ENCODE measurements at regions not wholly inside any gene's neighbourhood (a gene's known extent, or its start where the extent isn't known, plus 50 kb on each side); places are given as distances from the start of the nearest gene placed in this dataset.

- no peak for DNase-seq (ENCODE audit: low spot score)
- TF ChIP-seq CTCF (conservative IDR thresholded peaks at IDR 0.05; ENCODE audit: low read length): no peak
- TF ChIP-seq EZH2phosphoT487 (IDR thresholded peaks at IDR 0.05; ENCODE audit: borderline replicate concordance, low read depth, low read length): no peak
- BruUV-seq (replicated peaks): no TSS peak
- Histone ChIP-seq H4K20me1 (ENCODE audit: insufficient read depth, low read length) (no peaks in the 10 kb centered on the region), H3K9me2 (ENCODE audit: insufficient read depth, low read length) (no peaks in the 10 kb centered on the region), H2AFZ (ENCODE audit: low read length) (no peak overlapping the region), H3K9me3 (ENCODE audit: low read length) (no peaks in the 10 kb centered on the region), H3K4me2 (ENCODE audit: low read length) (no peak overlapping the region), H3K27ac (ENCODE audit: low read depth, low read length, poor library complexity, severe bottlenecking) (no peak overlapping the region), H3K79me2 (ENCODE audit: insufficient read depth, low read depth, low read length) (no peaks in the 10 kb centered on the region), H3K4me1 (ENCODE audit: insufficient read depth, low read length, poor library complexity, severe bottlenecking) (no peaks in the 10 kb centered on the region), H3K36me3 (ENCODE audit: insufficient read depth, low read length) (no peaks in the 10 kb centered on the region), H3K4me3 (ENCODE audit: low read depth, low read length, poor library complexity, severe bottlenecking) (no peak overlapping the region)
- CTCF ChIA-PET (ENCODE audit: unreplicated experiment): no interaction called here
- intact Hi-C loops (cut with micrococcal nuclease; ENCODE audit: unreplicated experiment): no loop called here
- POLR2A ChIA-PET: no interaction called here
Measured at GRCh38 chr4:66284991-66285451, 614.7 kb upstream of the EPHA5 start.

- no peaks in the 10 kb centered on the region for H3K9me3 ChIP-seq (ENCODE audit: low read length)
- intact Hi-C loops (cut with micrococcal nuclease; ENCODE audit: unreplicated experiment): no loop called here
- no peak for DNase-seq (ENCODE audit: low spot score)
- no peak overlapping the region for H3K4me2 ChIP-seq (ENCODE audit: low read length)
- no peaks in the 10 kb centered on the region for H3K4me1 ChIP-seq (ENCODE audit: insufficient read depth, low read length, poor library complexity, severe bottlenecking)
- H2AFZ ChIP-seq (ENCODE audit: low read length): no peak overlapping the region
- TF ChIP-seq EZH2phosphoT487 (IDR thresholded peaks at IDR 0.05; ENCODE audit: borderline replicate concordance, low read depth, low read length): no peak
- TF ChIP-seq CTCF (conservative IDR thresholded peaks at IDR 0.05; ENCODE audit: low read length): no peak
- H3K4me3 ChIP-seq (ENCODE audit: low read depth, low read length, poor library complexity, severe bottlenecking): no peak overlapping the region
- no peaks in the 10 kb centered on the region for H3K36me3 ChIP-seq (ENCODE audit: insufficient read depth, low read length)
- no peak overlapping the region for H3K27ac ChIP-seq (ENCODE audit: low read depth, low read length, poor library complexity, severe bottlenecking)
- no peaks in the 10 kb centered on the region for H4K20me1 ChIP-seq (ENCODE audit: insufficient read depth, low read length)
- ChIA-PET CTCF (ENCODE audit: unreplicated experiment) (no interaction called here), POLR2A (no interaction called here)
- no peaks in the 10 kb centered on the region for H3K79me2 ChIP-seq (ENCODE audit: insufficient read depth, low read depth, low read length)
- H3K9me2 ChIP-seq (ENCODE audit: insufficient read depth, low read length): no peaks in the 10 kb centered on the region
- no TSS peak for BruUV-seq (replicated peaks)
Measured at GRCh38 chr4:66279084-66279483, 608.8 kb upstream of the EPHA5 start.

GRCh38 chr4:66275411-66276038, 605.2 kb upstream of the EPHA5 start:
- H3K4me1 ChIP-seq (ENCODE audit: insufficient read depth, low read length, poor library complexity, severe bottlenecking): no peaks in the 10 kb centered on the region
- no peak overlapping the region for H3K27ac ChIP-seq (ENCODE audit: low read depth, low read length, poor library complexity, severe bottlenecking)
- DNase-seq (ENCODE audit: low spot score): no peak
- H4K20me1 ChIP-seq (ENCODE audit: insufficient read depth, low read length): no peaks in the 10 kb centered on the region
- ChIA-PET CTCF (ENCODE audit: unreplicated experiment) (no interaction called here), POLR2A (no interaction called here)
- no peak overlapping the region for H2AFZ ChIP-seq (ENCODE audit: low read length)
- H3K4me2 ChIP-seq (ENCODE audit: low read length): no peak overlapping the region
- no peaks in the 10 kb centered on the region for H3K36me3 ChIP-seq (ENCODE audit: insufficient read depth, low read length)
- no TSS peak for BruUV-seq (replicated peaks)
- no peaks in the 10 kb centered on the region for H3K79me2 ChIP-seq (ENCODE audit: insufficient read depth, low read depth, low read length)
- H3K9me3 ChIP-seq (ENCODE audit: low read length): no peaks in the 10 kb centered on the region
- no peaks in the 10 kb centered on the region for H3K9me2 ChIP-seq (ENCODE audit: insufficient read depth, low read length)
- H3K4me3 ChIP-seq (ENCODE audit: low read depth, low read length, poor library complexity, severe bottlenecking): no peak overlapping the region
- TF ChIP-seq EZH2phosphoT487 (IDR thresholded peaks at IDR 0.05; ENCODE audit: borderline replicate concordance, low read depth, low read length) (no peak), CTCF (conservative IDR thresholded peaks at IDR 0.05; ENCODE audit: low read length) (no peak)
- intact Hi-C loops (cut with micrococcal nuclease; ENCODE audit: unreplicated experiment): no loop called here

All from OCI-LY7 (cell line).